ENCODE measurements at regions not wholly inside any gene's neighbourhood (a gene's known extent, or its start where the extent isn't known, plus 50 kb on each side); places are given as distances from the start of the nearest gene placed in this dataset.
A peak's percentile ranks its signal among the peaks of the same experiment; 100 is the strongest.

DNA sequence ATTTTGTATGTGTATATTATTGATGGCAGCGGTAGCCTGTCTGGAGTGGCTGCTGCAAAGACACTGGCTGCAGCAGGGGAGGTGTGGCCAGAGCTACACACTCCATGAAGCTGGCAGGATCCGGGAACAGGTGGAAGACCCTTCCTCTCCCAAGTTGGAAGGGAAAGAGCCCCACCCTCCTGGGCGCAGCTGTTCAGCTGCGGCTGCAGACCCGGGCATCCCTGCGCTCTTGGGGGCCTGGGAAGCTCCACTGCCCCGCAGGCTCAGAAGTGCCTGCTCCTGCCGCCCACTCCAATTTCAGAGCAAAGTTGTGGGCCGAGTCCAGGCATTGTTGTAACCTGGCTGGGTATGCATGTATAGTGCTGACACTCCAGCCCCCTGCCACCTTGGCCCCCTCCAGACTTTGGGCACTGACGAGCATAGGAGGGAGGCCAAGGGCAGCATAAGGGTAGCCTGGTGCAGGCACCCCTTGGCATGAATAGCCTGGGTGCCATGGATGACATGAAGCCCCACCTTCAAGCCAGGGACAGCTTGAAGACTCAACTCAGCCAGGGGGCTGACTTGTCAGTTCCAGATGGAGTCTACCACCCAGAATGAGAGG, 90.7 kb upstream of the TMEM168 start:
- no peak for DNase-seq

GRCh38 chr7:112877691-112878460, 87.7 kb upstream of the TMEM168 start:
- no peak for DNase-seq

- no peak for DNase-seq
Observed at GRCh38 chr7:112876877-112877276, 86.7 kb upstream of the TMEM168 start.

- DNase-seq = no peak
Observed at GRCh38 chr7:112874909-112875308, 84.7 kb upstream of the TMEM168 start.

DNA sequence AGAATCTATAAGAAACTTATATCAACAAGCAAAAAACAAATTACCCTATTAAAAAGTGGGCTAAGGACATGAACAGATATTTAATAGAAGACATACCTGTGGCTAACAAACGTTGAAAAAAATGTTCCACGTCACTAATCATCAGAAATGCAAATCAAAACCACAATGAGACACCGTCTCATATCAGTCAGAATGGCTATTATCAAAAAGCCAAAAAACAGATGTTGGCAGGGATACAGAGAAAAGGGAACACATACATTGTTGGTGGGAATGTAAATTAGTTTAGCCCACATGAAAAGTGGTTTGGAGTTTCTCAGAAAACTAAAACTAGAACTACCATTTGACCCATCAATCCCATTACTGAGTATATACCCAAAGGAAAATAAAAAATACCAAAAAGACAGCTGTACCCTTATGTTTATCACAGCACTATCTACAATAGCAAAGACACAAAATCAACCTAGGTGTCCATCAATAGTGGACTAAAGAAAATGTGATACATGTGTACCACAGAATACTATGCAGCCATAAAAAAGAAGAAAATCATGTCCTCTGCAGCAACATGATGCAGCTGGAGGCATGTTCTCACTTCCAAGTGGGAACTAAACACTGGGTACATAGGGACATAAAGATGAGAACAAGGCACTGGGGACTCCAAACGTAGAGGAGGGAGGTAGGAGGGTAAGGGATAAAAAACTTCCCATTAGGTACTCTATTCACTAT, 83.8 kb upstream of the TMEM168 start:
- no peak for DNase-seq

DNA sequence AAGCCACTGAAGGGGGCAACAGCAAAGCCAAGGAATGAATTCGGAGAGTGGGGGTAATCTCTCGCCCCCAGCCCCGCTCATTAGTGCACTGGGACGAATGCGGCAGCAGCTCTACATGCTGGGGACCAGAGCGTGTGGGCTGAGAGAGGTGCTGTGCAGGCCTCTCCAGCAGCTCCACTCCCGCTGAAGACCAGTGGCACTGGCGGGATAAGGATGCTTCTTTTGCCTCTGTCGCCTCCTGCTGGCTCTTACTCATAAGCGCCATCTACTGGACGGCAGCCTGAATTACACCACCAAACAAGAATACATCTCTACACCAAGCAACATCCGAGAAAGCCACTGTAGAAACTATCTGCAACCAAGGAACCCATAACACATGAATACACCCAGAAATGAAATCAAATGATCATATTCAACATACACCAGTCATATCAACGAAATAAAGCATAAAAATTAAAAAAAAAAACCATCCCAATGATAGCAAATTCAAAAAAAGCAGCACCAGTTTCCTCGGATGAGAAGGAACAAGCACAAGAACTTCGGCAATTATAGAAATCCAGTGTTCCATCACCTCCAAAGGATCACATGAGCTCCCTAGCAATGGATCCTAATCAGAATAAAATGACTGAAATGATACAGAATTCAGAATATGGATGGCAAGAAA, 79.0 kb upstream of the TMEM168 start:
- peak in 1 of 3 experiments; percentile 19 for DNase-seq

DNA sequence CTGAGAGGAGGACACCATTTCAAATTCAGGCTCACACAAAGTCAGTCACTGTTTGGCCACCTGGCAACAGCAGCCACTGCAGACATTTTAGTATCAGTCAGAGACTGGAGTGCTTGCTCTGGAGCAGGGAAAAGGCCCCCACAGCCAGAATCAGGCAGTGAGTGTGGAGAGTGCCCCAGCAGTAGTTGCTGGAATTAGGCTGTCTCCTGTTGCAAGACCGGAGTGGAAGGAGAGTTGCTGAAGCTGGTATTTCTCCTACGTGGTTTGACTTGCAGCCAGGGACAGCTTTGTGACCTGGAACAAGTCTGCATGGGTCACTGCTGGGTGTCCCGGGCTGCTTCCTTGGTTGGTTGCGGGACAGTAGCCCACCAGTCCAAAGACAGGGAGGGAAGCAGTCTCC, 78.4 kb upstream of the TMEM168 start:
- no peak for DNase-seq

DNA sequence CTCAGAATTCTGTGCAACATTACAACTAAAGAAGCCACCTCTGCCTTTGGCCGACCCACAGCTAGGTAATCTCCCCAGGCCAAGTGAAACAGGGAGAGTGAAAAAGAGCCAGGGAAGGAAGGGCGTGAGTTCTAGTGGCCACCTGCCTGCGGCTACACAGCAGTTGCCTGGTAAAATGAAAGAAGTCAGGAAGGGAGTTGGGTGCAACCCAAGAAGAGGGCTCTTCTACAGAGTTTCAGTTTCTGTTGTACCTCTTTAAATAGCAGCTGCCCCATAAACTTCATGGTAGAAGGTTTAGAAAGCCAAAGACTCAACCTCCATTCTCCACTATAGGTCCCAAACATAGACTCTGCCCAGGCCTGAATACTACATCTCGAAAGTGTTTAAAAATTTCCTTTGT, 76.2 kb upstream of the TMEM168 start:
- DNase-seq = no peak

DNA sequence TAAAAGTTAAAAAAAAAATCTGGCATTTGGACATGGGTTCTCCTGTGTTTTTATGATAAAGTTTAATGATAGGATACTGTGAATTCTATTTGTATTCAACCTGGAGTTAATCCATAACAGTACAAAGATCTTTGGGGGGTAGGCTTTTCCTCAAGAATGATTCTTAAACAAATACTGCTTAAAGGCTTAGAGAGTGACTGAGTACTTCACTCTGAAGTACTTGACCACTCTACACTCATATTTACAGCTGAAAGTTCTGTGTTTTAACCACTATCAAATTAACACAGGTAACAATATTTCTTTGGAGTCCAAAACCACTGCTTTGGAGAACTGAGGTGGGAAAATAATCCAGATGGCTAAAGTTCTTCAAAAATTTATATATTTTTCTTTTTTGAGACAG, 74.2 kb upstream of the TMEM168 start:
- no peak for DNase-seq

DNA sequence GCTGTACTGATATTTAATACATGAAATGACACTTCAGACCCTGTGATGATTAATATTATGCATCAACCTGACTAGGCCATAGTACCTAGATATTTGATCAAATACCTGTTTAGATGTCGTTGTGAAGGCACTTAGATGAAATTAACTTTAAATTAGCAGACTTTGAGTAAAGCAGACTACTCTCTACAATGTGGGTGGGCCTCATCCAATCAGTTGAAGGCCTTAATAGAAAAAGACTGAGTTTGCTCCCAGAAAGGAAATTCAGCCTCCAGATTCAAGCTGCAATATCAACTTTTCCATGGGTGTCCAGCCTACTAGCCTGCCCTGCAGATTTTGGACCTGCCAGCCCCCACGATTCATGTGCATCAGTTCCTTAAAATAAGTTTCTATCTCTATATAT, 68.6 kb upstream of the TMEM168 start:
- DNase-seq = no peak

DNA sequence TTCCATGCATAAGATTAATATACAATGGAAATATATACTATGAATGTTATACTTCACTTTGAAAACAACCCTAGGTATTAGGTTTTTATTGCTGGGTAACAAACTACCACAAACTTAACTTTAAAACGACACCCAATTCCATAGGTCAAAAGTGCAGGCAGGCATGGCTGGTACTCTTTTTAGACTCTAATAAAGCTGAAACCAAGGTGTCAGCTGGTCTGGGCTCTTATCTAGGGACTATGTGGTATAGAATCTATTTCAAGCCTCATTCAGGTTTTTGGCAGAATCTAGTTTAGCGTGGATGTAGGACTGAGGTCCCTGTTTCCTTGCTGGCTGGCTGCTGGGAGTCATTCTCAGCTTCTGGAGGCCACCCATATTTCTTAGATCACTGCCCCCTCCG, 65.0 kb upstream of the TMEM168 start:
- no peak for DNase-seq

- DNase-seq = no peak
Observed at GRCh38 chr7:112854169-112854568, 64.0 kb upstream of the TMEM168 start.

- no peak for DNase-seq
Observed at GRCh38 chr7:112853422-112853821, 63.2 kb upstream of the TMEM168 start.

GRCh38 chr7:112843151-112843550, 53.0 kb upstream of the TMEM168 start:
- no peak for DNase-seq
